ENCODE measurements at regions not wholly inside any gene's neighbourhood (a gene's known extent, or its start where the extent isn't known, plus 50 kb on each side); places are given as distances from the start of the nearest gene placed in this dataset.

GRCh38 chr11:69576069-69576782, 64.7 kb upstream of the CCND1 start:
- H3K4me1 Mint-ChIP-seq (ENCODE audit: low read depth), result no peaks in the 10 kb centered on the region
- no peak overlapping the region for H3K27ac Mint-ChIP-seq (ENCODE audit: unreplicated experiment)
- no peak for TF ChIP-seq CTCF (IDR thresholded peaks at IDR 0.05)
- DNase-seq (ENCODE audit: low spot score), result no peak
- H3K27me3 Mint-ChIP-seq (ENCODE audit: low read depth), result peaks cover 7% of the 10 kb centered on the region
- H3K4me3 Mint-ChIP-seq (ENCODE audit: unreplicated experiment), result no peak overlapping the region
- no peaks in the 10 kb centered on the region for H3K36me3 Mint-ChIP-seq (ENCODE audit: low read depth)
- H3K9me3 Mint-ChIP-seq (ENCODE audit: low read depth), result no peaks in the 10 kb centered on the region

- Mint-ChIP-seq H3K27me3 (ENCODE audit: low read depth) (peaks cover 6% of the 10 kb centered on the region), H3K4me3 (ENCODE audit: unreplicated experiment) (no peak overlapping the region), H3K4me1 (ENCODE audit: low read depth) (no peaks in the 10 kb centered on the region), H3K36me3 (ENCODE audit: low read depth) (no peaks in the 10 kb centered on the region), H3K9me3 (ENCODE audit: low read depth) (no peaks in the 10 kb centered on the region), H3K27ac (ENCODE audit: unreplicated experiment) (no peak overlapping the region)
- DNase-seq (ENCODE audit: low spot score), result no peak
- TF ChIP-seq CTCF (IDR thresholded peaks at IDR 0.05), result no peak
These were observed 62.8 kb upstream of the CCND1 start for GRCh38 chr11:69578167-69578566.

GRCh38 chr11:69580529-69580928, 60.4 kb upstream of the CCND1 start:
- DNase-seq (ENCODE audit: low spot score), result no peak
- Mint-ChIP-seq H3K27me3 (ENCODE audit: low read depth) (peaks cover under 1% of the 10 kb centered on the region), H3K4me1 (ENCODE audit: low read depth) (no peaks in the 10 kb centered on the region), H3K9me3 (ENCODE audit: low read depth) (no peaks in the 10 kb centered on the region), H3K4me3 (ENCODE audit: unreplicated experiment) (no peak overlapping the region), H3K36me3 (ENCODE audit: low read depth) (no peaks in the 10 kb centered on the region), H3K27ac (ENCODE audit: unreplicated experiment) (no peak overlapping the region)
- TF ChIP-seq CTCF (IDR thresholded peaks at IDR 0.05), result no peak

DNA sequence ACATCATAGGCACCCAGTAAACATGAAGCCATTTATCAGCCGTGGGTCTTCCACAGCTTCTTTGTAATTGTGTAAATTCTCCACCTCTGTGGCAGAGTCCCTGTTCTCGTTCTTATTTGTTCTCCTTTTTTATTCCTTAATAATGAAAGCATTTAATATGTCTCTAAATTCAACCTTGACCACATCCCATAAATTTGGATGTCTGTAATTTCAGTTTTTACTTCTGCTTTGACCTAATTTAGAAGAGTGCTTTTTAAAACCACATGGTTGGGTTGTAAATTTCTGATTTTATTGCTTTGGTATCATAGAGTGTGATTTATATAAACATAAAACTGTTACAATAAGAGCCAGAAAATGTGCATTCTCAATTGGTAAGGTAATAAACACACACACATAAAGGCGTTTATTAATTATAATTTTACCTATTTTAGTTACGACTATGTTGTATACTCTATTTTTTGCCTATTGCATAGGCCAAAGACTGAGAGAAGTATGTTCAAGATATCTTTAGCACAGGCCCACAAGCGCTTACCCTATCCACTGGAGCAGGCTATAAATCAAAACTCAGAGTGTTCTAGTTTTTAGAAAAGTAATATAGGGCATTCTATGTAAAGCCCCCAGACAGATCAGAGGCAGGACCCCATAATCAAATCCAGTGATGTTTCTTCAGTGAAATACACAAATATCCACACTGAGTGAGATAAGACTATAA, 58.0 kb upstream of the CCND1 start:
- Mint-ChIP-seq H3K4me1 (ENCODE audit: low read depth) (peaks cover 5% of the 10 kb centered on the region), H3K27ac (ENCODE audit: unreplicated experiment) (no peak overlapping the region), H3K27me3 (ENCODE audit: low read depth) (no peaks in the 10 kb centered on the region), H3K36me3 (ENCODE audit: low read depth) (no peaks in the 10 kb centered on the region), H3K9me3 (ENCODE audit: low read depth) (no peaks in the 10 kb centered on the region), H3K4me3 (ENCODE audit: unreplicated experiment) (no peak overlapping the region)
- no peak for TF ChIP-seq CTCF (IDR thresholded peaks at IDR 0.05)
- no peak for DNase-seq (ENCODE audit: low spot score)

DNA sequence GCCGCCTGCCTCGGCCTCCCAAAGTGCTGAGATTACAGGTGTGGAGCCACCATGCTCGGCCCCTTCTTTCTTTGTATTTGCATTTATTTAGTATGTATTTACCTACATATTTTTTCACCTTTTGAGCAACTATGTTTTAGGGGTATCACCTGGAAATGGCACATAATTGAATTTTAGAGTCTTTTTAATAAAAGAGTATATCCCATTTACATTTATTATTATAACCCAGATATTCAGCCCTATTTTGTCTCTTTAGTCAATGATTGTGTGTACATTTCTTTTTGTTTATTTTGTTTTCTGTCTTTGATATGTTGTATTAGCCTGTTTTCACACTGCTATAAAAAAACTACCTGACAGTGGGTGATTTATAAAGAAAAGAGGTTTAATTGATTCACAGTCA, 56.8 kb upstream of the CCND1 start:
- TF ChIP-seq CTCF (IDR thresholded peaks at IDR 0.05), result no peak
- no peak for DNase-seq (ENCODE audit: low spot score)
- Mint-ChIP-seq H3K27ac (ENCODE audit: unreplicated experiment) (no peak overlapping the region), H3K36me3 (ENCODE audit: low read depth) (no peaks in the 10 kb centered on the region), H3K4me3 (ENCODE audit: unreplicated experiment) (no peak overlapping the region), H3K27me3 (ENCODE audit: low read depth) (no peaks in the 10 kb centered on the region), H3K4me1 (ENCODE audit: low read depth) (peaks cover 9% of the 10 kb centered on the region), H3K9me3 (ENCODE audit: low read depth) (no peaks in the 10 kb centered on the region)

Measured in chondrocyte (in vitro differentiated cells).